Smooth muscle cell (in vitro differentiated cells): ENCODE measurements at regions not wholly inside any gene's neighbourhood (a gene's known extent, or its start where the extent isn't known, plus 50 kb on each side); places are given as distances from the start of the nearest gene placed in this dataset.

ENCODE experiments used
- DNase-seq: peaks from one replicate; lab custom pipeline; 2025; ENCODE audit not compliant: unreplicated experiment; lab: John Stamatoyannopoulos, UW
- H2AFZ ChIP-seq: fragments of 200-600 bp; sonication (generic); 2 replicates; pipeline ENCODE4 v1.6.0; 2016; ENCODE audit warnings: antibody characterized with exemption, low read depth, mild to moderate bottlenecking
- H3F3A ChIP-seq: fragments of 200-600 bp; sonication (generic); 2 replicates; pipeline ENCODE4 v1.6.0; 2017; ENCODE audit warnings: antibody characterized with exemption, low read depth
- H3K27ac ChIP-seq: fragments of 200-600 bp; sonication (generic); 2 replicates; pipeline ENCODE4 v1.5.1; 2016; ENCODE audit warnings: low read depth, mild to moderate bottlenecking
- H3K27me3 ChIP-seq: fragments of 200-600 bp; sonication (generic); 2 replicates; pipeline ENCODE4 v1.6.1; 2016; ENCODE audit warnings: low read depth, mild to moderate bottlenecking
- H3K36me3 ChIP-seq: fragments of 200-600 bp; sonication (generic); 2 replicates; pipeline ENCODE4 v1.5.1; 2016; ENCODE audit warnings: low read depth
- H3K4me1 ChIP-seq: fragments of 200-600 bp; sonication (generic); 2 replicates; pipeline ENCODE4 v1.5.1; 2016; ENCODE audit warnings: low read depth
- H3K4me2 ChIP-seq: fragments of 200-600 bp; sonication (generic); 2 replicates; pipeline ENCODE4 v1.6.0; 2016; ENCODE audit warnings: mild to moderate bottlenecking
- H3K4me3 ChIP-seq: fragments of 200-600 bp; sonication (generic); 2 replicates; pipeline ENCODE4 v1.5.1; 2016; ENCODE audit warnings: mild to moderate bottlenecking
- H3K79me2 ChIP-seq: fragments of 200-600 bp; sonication (generic); 2 replicates; pipeline ENCODE4 v1.6.0; 2016; ENCODE audit warnings: low read depth, mild to moderate bottlenecking
- H3K9ac ChIP-seq: fragments of 200-600 bp; sonication (generic); 2 replicates; pipeline ENCODE4 v1.6.0; 2016; ENCODE audit warnings: low read depth
- H3K9me3 ChIP-seq: fragments of 200-600 bp; sonication (generic); replicated peaks from 2 replicates; pipeline ENCODE4 v1.5.1; 2016; ENCODE audit warnings: low read depth
- H4K20me1 ChIP-seq: fragments of 200-600 bp; sonication (generic); 2 replicates; pipeline ENCODE4 v1.6.0; 2016; ENCODE audit warnings: low read depth
- CTCF ChIP-seq: fragments of 200-600 bp; sonication (generic); IDR thresholded peaks from 2 replicates; pipeline ENCODE4 v1.5.1; 2017; ENCODE audit warnings: borderline replicate concordance, mild to moderate bottlenecking, antibody characterized with exemption; ENCODE audit not compliant: insufficient read depth, poor library complexity, severe bottlenecking
- WGBS: methylation state at CpG from one replicate; pipeline ENCODE4 v1.1.7; 2016; ENCODE audit warnings: low lambda C conversion rate; 5-methylcytosine and 5-hydroxymethylcytosine counted together

GRCh38 chr21:35679076-35679475 is 381.2 kb downstream of the SETD4 start:
- no peak for DNase-seq
- no peaks in the 10 kb centered on the region for H3K36me3 ChIP-seq
- no peak for TF ChIP-seq CTCF
- 86% methylated on average over 2 of the region's 2 CpGs for WGBS
- no peaks in the 10 kb centered on the region for H3F3A ChIP-seq
- H3K4me3 ChIP-seq = no peak overlapping the region
- H3K9ac ChIP-seq = no peak overlapping the region
- H3K27me3 ChIP-seq = no peaks in the 10 kb centered on the region
- H4K20me1 ChIP-seq = no peaks in the 10 kb centered on the region
- H2AFZ ChIP-seq = no peak overlapping the region
- H3K4me2 ChIP-seq = no peak overlapping the region
- H3K79me2 ChIP-seq = no peaks in the 10 kb centered on the region
- H3K9me3 ChIP-seq = no peaks in the 10 kb centered on the region
- H3K4me1 ChIP-seq = peaks cover 6% of the 10 kb centered on the region
- no peak overlapping the region for H3K27ac ChIP-seq

- Histone ChIP-seq H2AFZ (no peak overlapping the region), H3K79me2 (no peaks in the 10 kb centered on the region), H3K4me2 (no peak overlapping the region), H3K27me3 (no peaks in the 10 kb centered on the region), H3F3A (no peaks in the 10 kb centered on the region), H4K20me1 (no peaks in the 10 kb centered on the region), H3K4me1 (peaks cover 6% of the 10 kb centered on the region), H3K27ac (no peak overlapping the region), H3K9ac (no peak overlapping the region), H3K4me3 (no peak overlapping the region), H3K36me3 (no peaks in the 10 kb centered on the region), H3K9me3 (no peaks in the 10 kb centered on the region)
- 86% methylated on average over 1 of the region's 1 CpG for WGBS
- no peak for TF ChIP-seq CTCF
- DNase-seq = no peak
Measured at GRCh38 chr21:35678393-35678792, 381.9 kb downstream of the SETD4 start.

GRCh38 chr21:35677298-35677841 is 383.0 kb downstream of the SETD4 start:
- no peak overlapping the region for H2AFZ ChIP-seq
- H3K4me1 ChIP-seq = peaks cover 6% of the 10 kb centered on the region
- no peak overlapping the region for H3K9ac ChIP-seq
- H3K27me3 ChIP-seq = no peaks in the 10 kb centered on the region
- 75% methylated on average over 3 of the region's 3 CpGs for WGBS
- H3K36me3 ChIP-seq = no peaks in the 10 kb centered on the region
- no peak overlapping the region for H3K4me3 ChIP-seq
- H4K20me1 ChIP-seq = no peaks in the 10 kb centered on the region
- H3K79me2 ChIP-seq = no peaks in the 10 kb centered on the region
- DNase-seq = no peak
- H3F3A ChIP-seq = no peaks in the 10 kb centered on the region
- no peaks in the 10 kb centered on the region for H3K9me3 ChIP-seq
- H3K27ac ChIP-seq = no peak overlapping the region
- no peak overlapping the region for H3K4me2 ChIP-seq
- TF ChIP-seq CTCF = no peak

GRCh38 chr21:35674895-35675470 is 385.3 kb downstream of the SETD4 start:
- Histone ChIP-seq H3K4me2 (no peak overlapping the region), H3K9ac (no peak overlapping the region), H3K27me3 (no peaks in the 10 kb centered on the region), H3F3A (no peaks in the 10 kb centered on the region), H3K79me2 (no peaks in the 10 kb centered on the region), H3K4me1 (no peaks in the 10 kb centered on the region), H2AFZ (no peak overlapping the region), H3K36me3 (no peaks in the 10 kb centered on the region), H3K27ac (no peak overlapping the region), H3K4me3 (no peak overlapping the region), H4K20me1 (no peaks in the 10 kb centered on the region), H3K9me3 (no peaks in the 10 kb centered on the region)
- WGBS = 62% methylated on average over 7 of the region's 7 CpGs
- no peak for TF ChIP-seq CTCF
- DNase-seq = no peak
